ENCODE measurements at regions not wholly inside any gene's neighbourhood (a gene's known extent, or its start where the extent isn't known, plus 50 kb on each side); places are given as distances from the start of the nearest gene placed in this dataset.

DNA sequence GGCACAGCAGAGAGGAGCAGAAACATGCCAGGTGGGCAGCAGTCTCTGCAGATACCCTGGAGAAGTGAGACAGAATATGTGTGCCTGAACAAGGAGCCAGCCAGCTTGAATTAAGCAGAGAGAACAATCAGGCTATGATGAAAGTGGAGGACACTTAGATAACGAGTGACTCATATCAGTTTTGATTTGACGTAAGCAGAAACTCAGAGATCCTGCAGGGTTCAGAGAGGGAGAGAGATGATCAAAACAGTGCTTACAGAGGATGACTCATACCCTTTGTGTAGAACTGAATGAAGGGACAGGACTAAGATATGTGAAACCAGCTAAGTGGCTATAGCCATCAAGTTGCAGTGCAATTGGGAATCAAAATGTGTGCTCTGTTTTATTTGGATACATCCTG is 300.7 kb downstream of the TENT5A start:
- in situ Hi-C loops (cut with HindIII; ENCODE audit: low pct_unique_long_range_greater_than_20kb, low sequenced_read_pairs) (no loop called here), intact Hi-C loops (cut with micrococcal nuclease; ENCODE audit: unreplicated experiment) (no loop called here)
- BruUV-seq (replicated peaks): no TSS peak
- H3K4me1 ChIP-seq (ENCODE audit: control insufficient read depth, insufficient read depth, low read length): no peaks in the 10 kb centered on the region
- H3K27me3 ChIP-seq (ENCODE audit: control insufficient read depth, insufficient read depth, low read length): no peaks in the 10 kb centered on the region
- DNase-seq (ENCODE audit: low read depth, low spot score) (no peak), ATAC-seq (no peak)
- H3K9me3 ChIP-seq (ENCODE audit: control insufficient read depth, insufficient read depth, low read depth, low read length): no peaks in the 10 kb centered on the region
- H3K27ac ChIP-seq (ENCODE audit: low read length): no peak overlapping the region
- no peak for TF ChIP-seq SIN3A (IDR thresholded peaks at IDR 0.05; ENCODE audit: borderline replicate concordance, insufficient read depth, low read depth, low read length)
- no peak for TF ChIP-seq POLR2AphosphoS5 (IDR thresholded peaks at IDR 0.05; ENCODE audit: low read depth, low read length)
- no peak for TF ChIP-seq TCF7L2 (IDR thresholded peaks at IDR 0.05; ENCODE audit: low read depth, low read length)
- TF ChIP-seq, protein P1, sequence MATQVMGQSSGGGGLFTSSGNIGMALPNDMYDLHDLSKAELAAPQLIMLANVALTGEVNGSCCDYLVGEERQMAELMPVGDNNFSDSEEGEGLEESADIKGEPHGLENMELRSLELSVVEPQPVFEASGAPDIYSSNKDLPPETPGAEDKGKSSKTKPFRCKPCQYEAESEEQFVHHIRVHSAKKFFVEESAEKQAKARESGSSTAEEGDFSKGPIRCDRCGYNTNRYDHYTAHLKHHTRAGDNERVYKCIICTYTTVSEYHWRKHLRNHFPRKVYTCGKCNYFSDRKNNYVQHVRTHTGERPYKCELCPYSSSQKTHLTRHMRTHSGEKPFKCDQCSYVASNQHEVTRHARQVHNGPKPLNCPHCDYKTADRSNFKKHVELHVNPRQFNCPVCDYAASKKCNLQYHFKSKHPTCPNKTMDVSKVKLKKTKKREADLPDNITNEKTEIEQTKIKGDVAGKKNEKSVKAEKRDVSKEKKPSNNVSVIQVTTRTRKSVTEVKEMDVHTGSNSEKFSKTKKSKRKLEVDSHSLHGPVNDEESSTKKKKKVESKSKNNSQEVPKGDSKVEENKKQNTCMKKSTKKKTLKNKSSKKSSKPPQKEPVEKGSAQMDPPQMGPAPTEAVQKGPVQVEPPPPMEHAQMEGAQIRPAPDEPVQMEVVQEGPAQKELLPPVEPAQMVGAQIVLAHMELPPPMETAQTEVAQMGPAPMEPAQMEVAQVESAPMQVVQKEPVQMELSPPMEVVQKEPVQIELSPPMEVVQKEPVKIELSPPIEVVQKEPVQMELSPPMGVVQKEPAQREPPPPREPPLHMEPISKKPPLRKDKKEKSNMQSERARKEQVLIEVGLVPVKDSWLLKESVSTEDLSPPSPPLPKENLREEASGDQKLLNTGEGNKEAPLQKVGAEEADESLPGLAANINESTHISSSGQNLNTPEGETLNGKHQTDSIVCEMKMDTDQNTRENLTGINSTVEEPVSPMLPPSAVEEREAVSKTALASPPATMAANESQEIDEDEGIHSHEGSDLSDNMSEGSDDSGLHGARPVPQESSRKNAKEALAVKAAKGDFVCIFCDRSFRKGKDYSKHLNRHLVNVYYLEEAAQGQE (IDR thresholded peaks at IDR 0.05; ENCODE audit: insufficient read depth in 1 of 2, low read depth in 2 of 2, low read length in 1 of 2): no peak
- TF ChIP-seq, protein P2, sequence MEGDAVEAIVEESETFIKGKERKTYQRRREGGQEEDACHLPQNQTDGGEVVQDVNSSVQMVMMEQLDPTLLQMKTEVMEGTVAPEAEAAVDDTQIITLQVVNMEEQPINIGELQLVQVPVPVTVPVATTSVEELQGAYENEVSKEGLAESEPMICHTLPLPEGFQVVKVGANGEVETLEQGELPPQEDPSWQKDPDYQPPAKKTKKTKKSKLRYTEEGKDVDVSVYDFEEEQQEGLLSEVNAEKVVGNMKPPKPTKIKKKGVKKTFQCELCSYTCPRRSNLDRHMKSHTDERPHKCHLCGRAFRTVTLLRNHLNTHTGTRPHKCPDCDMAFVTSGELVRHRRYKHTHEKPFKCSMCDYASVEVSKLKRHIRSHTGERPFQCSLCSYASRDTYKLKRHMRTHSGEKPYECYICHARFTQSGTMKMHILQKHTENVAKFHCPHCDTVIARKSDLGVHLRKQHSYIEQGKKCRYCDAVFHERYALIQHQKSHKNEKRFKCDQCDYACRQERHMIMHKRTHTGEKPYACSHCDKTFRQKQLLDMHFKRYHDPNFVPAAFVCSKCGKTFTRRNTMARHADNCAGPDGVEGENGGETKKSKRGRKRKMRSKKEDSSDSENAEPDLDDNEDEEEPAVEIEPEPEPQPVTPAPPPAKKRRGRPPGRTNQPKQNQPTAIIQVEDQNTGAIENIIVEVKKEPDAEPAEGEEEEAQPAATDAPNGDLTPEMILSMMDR (IDR thresholded peaks at IDR 0.05): no peak
- ChIA-PET CTCF (no interaction called here), POLR2A (no interaction called here)
- H3K36me3 ChIP-seq (ENCODE audit: control insufficient read depth, insufficient read depth, low read length): no peaks in the 10 kb centered on the region
- no peak overlapping the region for H3K4me3 ChIP-seq (ENCODE audit: low read depth in 2 of 2, low read length in 2 of 2)

DNA sequence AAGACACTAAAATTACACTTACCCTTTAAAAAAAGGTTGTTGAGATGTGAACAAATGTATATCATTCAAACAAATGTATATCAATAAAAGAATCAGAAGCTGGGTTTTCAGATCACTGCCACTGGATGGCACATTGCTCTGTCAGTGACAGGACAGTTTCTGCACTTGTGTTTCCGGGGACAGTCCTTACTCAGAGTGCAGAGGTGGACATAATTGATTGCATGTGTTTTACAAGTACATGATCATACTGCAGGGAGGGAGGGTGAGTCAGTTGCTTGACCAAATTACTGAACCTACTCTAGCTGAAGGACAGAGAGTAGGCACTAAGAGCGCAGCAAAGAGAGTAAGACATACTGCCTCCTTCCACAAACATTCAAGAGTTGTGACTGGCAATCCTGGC is 302.3 kb downstream of the TENT5A start:
- H3K27ac ChIP-seq (ENCODE audit: low read length): no peak overlapping the region
- H3K36me3 ChIP-seq (ENCODE audit: control insufficient read depth, insufficient read depth, low read length): no peaks in the 10 kb centered on the region
- in situ Hi-C loops (cut with HindIII; ENCODE audit: low pct_unique_long_range_greater_than_20kb, low sequenced_read_pairs) (no loop called here), intact Hi-C loops (cut with micrococcal nuclease; ENCODE audit: unreplicated experiment) (no loop called here)
- ATAC-seq (no peak), DNase-seq (ENCODE audit: low read depth, low spot score) (no peak)
- POLR2A ChIA-PET: no interaction called here
- H3K9me3 ChIP-seq (ENCODE audit: control insufficient read depth, insufficient read depth, low read depth, low read length): no peaks in the 10 kb centered on the region
- TF ChIP-seq SIN3A (IDR thresholded peaks at IDR 0.05; ENCODE audit: borderline replicate concordance, insufficient read depth, low read depth, low read length) (no peak), POLR2AphosphoS5 (IDR thresholded peaks at IDR 0.05; ENCODE audit: low read depth, low read length) (no peak), TCF7L2 (IDR thresholded peaks at IDR 0.05; ENCODE audit: low read depth, low read length) (no peak)
- TF ChIP-seq, protein P1 (IDR thresholded peaks at IDR 0.05; ENCODE audit: insufficient read depth in 1 of 2, low read depth in 2 of 2, low read length in 1 of 2): no peak
- TF ChIP-seq, protein P2 (IDR thresholded peaks at IDR 0.05): no peak
- no peaks in the 10 kb centered on the region for H3K4me1 ChIP-seq (ENCODE audit: control insufficient read depth, insufficient read depth, low read length)
- BruUV-seq (replicated peaks): no TSS peak
- CTCF ChIA-PET: no interaction called here
- H3K4me3 ChIP-seq (ENCODE audit: low read depth in 2 of 2, low read length in 2 of 2): no peak overlapping the region
- no peaks in the 10 kb centered on the region for H3K27me3 ChIP-seq (ENCODE audit: control insufficient read depth, insufficient read depth, low read length)
